Muscle of back (tissue), 3 donors: ENCODE measurements at regions not wholly inside any gene's neighbourhood (a gene's known extent, or its start where the extent isn't known, plus 50 kb on each side); places are given as distances from the start of the nearest gene placed in this dataset.
"Not testable (repeated sequence)": the region's sequence is repeated elsewhere in the genome, so short reads cannot be mapped to it uniquely, and the experiment has no call there.

Experiments used
- DNase-seq, 3 donors: peaks; one replicate each; pipeline versions ENCODE4 v3.0.0 to v3.0.0-alpha.2; 2013

DNA sequence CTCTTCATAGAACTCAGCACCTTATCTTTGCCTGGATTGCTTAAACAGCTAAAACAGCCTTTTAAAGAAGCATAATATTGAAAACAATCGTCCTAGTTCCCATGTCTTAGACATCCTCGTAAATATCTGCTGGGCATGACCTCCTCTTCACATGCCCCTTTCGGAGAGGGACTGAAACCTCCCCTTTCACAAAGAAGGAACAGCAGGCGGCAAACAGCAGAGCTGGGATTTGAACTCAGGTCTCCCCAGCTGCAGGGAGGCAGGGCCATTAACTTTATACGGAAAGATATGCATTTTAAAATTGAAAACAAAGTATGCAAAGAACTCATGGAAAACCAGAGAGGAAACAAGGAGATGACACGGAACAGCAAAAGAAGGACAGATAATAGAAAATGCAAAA lies 249.9 kb downstream of the FOXL1 start:
- no peak for DNase-seq

DNA sequence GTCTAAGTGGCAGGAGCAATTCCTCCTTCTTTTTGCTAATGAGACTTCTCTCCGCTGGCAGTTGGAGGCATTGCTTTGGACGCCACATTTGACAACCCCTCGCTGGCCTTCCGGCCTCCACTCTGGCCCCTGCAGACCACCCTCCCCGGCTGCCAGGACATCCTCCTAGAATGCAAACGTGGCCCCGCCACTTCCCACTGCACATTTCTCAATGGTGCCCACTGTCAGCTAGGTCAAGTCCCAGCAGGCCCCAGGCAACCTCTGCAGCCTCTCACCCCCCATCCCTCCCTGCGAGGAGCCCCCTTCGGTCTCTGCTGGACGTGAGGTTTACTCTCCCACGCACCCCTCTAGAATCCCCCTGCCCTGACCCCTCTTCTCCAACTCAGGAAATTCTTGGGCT lies 250.3 kb downstream of the FOXL1 start:
- DNase-seq = no peak

DNA sequence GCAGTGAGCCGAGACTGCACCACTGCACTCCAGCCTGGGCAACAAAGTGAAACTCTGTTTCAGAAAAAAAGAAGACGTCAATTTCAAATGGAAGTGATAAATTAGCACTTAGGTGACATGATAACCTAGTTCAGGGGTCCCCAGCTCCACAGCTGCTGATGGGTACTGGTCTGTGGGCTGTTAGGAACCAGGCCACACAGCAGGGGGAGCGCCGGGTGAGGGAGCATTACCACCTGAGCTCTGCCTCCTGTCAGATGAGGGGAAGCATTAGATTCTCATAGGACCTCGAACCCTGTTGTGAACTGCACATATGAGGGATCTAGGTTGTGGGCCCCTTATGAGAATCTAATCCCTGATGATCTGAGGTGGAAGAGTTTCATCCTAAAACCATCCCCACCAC lies 253.0 kb downstream of the FOXL1 start:
- DNase-seq = no peak

DNA sequence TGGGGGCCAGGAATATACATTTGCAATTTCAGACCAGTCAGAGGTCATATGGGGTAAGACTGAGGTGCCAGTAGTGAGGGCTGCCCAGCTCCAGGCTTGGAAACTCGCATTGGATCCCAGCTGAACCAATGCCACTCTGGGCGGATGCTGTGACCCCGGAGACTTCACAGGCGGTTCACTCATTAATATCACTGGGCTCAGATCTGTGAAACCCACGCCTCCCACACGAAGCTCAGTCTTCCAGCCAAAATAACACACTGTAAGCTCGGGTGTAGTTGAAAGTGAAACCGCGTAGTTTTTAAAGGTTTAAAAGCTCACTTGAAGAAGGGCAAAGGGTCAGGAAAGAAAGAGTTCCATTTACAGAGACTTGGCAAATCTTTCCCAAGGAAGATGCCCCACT lies 254.8 kb downstream of the FOXL1 start:
- no peak for DNase-seq

DNA sequence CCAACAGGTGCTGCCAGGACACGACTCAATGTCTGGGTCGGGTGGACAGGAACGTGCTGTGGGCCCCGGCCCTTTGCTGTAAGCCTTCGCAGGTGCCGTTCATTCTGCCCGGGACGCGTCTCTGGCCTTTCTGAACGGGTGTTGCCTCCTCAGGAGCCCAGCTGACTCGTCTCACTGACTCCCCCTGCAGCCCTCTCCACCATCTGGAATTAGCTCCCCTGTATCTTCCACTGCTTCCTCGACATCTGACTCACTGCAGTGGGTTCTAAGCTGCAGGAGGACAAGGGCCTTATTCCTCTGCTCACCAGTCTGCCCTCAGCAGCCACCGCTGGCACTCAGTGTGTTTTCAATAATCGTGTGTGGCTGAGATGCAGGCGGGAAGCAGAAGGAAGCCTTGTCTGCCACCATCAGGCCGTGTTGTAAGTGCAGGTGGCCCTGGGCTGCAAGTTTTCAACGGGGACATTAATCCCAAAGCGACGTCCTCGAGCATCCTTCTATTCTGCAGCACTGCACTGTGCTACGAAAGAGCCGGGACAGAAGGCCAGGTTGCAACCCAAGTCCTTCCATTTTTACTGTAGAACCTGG lies 256.2 kb downstream of the FOXL1 start:
- DNase-seq = no peak

DNA sequence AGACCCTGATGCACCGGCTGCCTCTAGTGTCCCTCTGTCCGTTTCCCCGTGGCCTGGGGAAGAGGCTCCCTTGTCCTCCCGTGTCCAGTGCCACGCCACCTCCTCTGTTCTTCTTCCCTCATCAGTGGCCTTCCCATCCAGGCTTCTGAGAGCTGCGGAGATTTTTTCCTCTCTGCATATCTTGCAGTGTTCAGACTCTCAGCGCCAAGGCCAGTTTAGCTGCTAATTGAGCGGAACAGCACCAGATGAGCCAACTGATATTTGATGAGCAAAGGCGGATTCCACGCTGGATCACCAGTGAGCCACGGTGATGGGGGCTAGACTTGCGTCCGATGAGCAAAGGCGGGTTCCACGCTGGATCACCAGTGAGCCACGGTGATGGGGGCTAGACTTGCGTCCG lies 257.6 kb downstream of the FOXL1 start:
- no peak for DNase-seq

DNA sequence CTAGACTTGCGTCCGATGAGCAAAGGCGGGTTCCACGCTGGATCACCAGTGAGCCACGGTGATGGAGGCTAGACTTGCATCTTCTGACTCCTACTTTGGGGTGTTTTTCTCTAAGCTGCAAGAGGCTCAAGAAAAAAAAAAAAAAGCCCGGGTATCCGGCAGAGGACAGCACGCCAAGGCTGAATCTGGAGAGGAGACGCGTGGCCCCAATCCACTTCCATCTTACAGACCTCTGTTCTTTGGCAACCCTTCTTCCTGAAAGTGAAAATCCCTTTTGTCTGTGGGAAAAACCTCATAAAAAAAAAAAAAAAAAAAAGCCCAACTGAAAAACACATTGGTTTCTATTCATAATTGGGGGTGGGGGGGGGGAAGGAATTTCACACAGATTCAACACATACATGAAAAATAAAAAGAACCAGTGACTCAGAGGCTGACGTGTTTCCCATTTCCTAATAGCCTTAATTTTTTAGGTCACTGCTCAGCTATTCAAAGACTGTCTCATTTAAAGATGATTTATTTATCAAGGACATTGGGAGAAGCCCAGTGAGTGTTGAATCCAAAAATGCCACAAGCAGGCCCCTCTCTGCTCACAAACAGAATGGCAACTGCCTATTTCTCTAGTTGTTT lies 258.3 kb downstream of the FOXL1 start:
- DNase-seq = peak in 1 of 3 donors; percentile 91

DNA sequence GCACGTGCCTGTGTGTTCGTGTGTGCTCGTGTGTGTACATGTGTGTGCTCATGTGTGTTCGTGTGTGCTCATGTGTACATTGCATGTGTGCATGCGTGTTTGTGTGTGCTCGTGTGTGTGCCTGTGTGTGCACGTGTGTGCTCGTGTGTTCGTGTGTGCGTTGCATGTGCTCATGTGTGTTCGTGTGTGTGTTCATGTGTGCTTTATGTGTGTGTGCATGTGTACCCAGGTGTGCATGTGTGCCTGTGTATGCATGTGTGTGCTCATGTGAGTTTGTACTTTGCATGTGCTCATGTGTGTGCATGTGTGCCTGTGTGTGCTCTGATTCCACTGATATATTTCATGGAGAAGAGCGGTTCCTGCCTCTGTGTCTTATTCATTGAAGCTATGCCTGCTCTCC lies 265.5 kb downstream of the FOXL1 start:
- DNase-seq = no peak

DNA sequence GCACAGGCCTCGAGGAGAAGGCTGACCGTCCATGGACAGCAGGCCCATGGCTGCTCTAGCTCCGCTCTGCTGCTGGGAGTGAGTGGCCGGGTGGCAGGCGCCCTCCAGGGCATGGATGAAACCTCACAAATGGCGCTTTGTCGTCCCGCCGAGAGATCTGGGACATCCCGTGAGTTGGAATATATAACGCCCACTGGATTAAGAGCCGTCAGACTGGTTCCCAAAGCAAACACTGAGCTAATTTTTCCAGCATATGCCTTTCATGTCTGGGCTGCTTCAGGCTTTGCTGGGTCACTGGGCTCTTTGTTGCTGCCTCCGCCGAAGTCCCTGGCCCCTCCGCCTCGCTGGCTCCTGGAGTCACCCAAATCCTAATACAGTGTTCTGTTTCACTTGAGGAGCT lies 266.3 kb downstream of the FOXL1 start:
- no peak for DNase-seq

DNA sequence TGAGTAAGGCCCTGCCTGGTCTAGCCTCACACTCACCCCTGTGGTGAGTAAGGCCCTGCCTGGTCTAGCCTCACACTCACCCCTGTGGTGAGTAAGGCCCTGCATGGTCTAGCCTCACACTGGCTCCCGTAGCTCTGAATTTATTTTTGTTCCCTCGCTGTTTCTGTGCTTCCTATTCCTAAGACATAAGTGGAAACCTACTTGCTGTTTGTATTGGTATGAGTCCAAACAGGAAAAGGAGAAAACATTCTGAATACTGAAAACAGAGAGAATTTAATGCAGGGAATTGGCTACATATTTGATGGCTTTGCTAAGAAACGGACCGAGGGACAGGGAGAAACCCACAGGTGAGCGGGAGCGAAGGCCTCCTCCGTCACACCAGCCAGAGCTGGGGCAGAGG lies 267.8 kb downstream of the FOXL1 start:
- no peak for DNase-seq

DNA sequence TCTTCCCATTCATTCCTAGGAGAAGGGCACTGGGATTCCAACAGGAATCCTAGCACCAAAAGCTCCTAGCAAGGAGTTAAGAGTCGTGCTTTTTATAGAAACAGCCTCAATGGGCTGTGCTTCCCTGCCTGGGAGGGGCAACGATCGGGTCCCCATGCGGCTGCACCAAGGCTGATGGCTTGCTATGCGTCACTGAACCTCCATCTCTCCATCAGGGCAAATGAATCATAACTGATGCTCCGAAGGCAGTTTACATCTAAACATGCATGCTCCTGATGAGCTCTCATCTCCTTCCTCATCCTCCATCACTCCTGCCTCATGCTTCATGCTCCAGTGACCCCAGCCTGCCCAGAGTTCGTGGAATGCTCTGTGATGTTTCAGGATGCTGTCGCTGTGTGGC lies 270.5 kb downstream of the FOXL1 start:
- no peak for DNase-seq

DNA sequence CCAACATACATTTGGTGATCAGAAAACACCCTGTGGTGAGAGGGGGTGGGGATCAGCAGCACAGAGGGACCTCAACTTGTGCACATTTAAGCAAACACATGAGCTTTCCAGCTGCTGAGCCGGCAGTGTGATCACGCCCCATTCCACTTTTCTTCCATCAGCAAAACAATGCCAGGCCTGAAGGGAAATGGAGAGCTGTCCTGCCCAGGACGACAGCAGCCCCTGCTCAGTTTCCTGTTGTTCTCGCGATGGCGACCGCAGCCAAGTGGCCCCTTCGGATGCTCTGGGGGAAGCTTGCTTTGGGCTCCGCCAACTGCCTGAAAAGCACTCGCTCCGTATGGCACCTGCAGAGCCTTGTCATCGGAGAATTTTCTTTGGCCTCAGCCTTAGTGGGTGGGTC lies 272.3 kb downstream of the FOXL1 start:
- DNase-seq = no peak

DNA sequence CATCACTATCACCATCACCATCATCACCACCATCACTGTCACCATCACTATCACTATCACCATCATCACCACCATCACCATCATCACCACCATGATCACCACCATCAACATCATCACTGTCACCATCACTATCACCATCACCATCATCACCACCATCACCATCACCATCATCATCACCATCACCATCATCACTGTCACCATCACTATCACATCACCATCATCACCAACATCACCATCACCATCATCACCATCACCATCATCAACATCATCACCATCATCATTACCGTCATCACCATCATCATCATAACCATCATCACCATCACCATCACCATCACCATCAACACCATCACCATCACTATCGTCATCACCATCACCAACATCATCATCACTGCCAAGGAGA lies 273.8 kb downstream of the FOXL1 start:
- no peak for DNase-seq

DNA sequence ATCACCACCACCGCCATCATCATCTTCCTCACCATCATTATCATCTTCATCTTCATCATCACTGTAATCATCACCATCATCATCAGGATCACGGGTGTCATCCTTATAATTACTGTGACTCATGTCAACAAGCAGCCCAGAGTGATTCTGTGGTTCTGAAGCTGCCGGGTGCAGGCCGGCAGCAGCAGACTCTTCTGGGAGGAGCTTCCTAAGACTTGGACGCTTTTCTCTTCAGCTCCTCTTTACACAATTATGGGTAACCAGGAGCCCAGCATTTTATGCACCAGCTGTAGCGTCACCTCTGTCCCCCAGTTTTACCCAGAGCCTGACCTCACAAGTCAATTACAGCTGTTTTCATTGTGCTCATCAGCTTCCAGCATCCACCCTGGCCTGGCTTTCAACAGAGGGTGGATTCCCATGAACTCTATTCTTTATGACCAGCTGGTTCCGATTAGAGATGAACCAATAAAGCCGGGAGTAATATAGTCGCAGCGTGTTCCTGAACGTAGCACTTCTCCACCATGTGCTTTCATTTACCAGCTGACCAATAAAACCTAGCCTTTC lies 275.8 kb downstream of the FOXL1 start:
- peak; percentile 70 to 87 (median 86) for DNase-seq

DNA sequence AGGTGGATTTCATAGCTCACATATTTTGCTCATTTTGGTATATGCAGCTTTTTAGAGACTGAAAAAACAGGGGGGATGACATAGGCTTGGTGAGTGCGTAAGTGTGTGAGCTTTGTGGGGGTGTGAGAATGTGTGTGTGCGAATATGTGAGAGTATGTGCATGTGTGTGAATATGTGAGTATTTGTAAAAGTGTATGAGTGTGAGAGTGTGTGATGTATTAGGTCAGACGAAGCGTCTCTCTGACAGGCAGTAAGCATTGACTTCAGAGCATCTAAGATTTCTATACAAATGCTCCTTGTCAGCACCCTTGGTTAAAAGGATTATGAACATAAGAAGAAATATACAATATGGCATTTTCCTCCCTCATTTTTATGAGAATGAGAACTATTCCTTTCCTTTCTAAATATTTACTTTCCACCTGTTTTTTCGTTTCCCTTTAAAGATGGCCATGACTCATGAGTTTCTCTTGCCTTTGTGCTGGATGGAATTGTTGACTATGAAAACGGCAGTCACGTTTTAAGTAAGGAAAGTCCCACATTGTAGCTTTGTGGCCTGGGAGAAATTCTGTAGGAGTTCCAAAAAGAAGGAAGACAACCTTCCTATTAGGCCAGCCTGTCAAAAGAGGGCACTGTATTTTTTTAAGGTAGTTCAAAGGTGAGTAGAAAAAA lies 276.4 kb downstream of the FOXL1 start:
- no peak for DNase-seq

DNA sequence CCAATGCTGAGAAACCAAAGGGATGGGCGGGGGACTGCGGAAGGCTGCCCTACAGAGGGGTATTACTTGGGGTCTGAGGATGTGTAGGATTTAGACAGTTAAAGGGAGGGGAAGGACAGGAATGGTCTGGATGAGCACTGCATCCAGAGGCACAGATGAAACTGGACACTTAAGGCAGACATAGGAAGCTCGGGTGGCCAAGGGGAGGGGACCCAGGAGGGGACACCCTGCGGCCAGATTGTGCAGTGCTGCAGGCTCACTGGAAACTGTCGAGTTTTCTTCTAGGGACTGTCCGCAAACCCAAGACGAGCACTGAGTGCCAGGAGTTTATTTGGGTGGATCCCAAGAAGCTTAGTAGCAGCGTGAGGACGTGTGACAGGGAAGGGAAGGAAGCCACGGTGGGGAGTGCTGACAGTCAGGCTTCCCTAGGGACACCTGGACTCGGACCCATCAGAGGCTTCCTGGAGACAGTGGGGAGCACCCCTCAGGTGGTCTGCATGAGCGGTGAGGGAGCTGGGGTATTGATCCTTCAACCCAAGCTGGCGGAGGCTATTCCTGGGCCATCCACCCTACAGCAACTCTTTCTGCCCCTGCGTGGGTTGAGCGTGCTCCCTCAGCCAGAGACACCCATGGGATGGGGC lies 278.7 kb downstream of the FOXL1 start:
- no peak for DNase-seq

DNA sequence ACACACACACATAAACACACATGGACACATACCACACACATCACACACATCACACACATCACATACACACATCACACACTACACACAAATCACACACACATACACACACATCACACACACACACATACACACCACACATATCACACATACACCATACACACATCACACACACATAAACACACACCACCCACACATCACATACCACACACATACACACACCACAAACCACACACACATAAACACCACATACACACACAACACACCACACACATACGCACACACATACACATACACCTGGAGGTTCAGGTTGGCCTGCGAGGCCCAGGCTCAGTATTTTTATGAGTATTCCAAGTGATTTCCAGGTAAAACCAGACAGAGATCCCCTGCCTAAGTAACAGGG lies 279.5 kb downstream of the FOXL1 start:
- DNase-seq = no peak

DNA sequence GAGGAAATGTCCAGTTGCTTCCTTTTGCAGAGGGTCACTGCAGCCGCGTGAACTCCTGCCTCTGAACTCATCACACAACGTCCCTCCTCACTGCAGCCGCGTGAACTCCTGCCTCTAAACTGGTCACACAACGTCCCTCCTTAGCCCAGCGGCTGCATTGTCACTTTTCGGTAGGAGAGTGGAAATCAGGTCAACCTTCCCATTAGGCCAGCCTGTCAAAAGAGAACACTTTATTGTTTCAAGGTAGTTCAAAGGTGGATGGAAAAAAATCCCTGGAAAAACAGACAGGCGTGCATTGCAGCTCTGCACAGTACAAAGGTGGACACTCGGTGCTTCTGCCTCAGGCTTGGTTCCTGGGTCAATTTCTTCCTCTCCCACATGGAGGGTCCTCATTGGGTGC lies 280.2 kb downstream of the FOXL1 start:
- DNase-seq = no peak

DNA sequence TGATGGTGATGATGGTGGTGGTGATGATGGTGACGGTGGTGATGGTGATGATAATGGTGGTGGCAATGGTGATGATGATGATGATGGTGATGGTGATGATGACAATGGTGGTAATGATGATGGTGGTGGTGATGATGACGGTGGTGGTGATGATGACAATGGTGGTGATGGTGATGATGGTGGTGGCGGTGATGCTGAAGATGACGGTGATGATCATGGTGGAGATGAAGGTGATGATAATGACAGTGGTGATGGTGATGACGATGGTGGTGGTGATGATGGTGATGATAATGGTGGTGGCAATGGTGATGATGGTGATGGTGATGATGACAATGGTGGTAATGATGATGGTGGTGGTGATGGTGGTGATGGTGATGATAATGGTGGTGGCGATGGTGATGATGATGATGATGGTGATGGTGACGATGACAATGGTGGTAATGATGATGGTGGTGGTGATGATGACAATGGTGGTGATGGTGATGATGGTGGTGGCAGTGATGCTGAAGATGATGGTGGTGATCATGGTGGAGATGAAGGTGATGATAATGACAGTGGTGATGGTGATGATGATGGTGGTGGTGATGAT lies 283.0 kb downstream of the FOXL1 start:
- DNase-seq = not testable (repeated sequence)

DNA sequence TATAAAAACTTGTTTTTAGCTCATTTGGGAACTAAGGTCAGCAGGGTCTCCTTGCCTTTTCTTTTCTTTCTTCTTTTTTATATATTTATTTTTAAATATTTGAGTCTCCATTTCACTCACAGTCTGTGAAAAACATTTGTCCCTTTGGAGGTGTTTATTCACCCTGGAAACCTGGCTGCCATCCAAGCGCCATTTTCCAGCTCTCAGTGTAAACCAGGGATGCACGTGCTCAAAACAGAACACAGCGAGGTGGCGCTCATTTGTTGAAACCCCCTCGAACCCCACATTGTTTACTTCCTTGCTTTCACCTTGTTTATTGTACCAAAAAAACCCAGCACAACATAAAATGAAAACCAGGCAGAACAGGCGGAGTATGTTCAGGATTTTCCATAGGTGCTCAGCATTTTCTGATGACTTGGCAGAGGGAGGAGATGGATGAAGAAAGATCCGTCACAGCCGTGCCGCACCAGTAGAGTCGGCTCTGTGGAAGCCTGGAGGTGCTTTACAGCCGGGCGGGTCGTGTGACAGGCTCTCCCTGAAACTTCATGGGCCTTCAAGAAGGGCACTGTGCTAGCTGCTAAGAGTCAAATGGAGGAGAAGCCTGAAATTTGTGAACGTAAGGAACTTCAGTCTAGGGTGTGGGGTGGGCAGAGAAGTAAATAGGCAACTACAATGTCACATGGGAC lies 284.4 kb downstream of the FOXL1 start:
- peak in 2 of 3 donors; percentile 54 to 64 for DNase-seq

DNA sequence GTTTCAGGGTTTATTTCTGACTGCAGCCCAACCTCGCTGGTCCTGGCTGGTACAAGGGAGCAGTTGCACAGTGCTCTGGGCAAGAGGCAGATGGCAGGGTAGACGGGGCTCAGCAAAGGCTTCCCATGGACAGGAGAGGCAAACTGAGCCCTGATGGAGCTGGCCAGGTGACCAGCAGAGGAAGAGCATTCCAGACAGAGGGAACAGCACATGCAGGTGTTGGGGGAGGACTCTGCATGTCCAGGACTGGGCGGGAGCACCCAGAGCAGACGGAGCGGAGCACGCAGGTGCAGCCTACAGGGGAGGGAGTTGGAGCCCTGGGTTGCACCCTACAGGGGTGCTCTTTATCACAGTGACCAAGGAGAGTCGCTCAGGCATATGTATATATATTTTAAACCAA lies 285.3 kb downstream of the FOXL1 start:
- DNase-seq = no peak

DNA sequence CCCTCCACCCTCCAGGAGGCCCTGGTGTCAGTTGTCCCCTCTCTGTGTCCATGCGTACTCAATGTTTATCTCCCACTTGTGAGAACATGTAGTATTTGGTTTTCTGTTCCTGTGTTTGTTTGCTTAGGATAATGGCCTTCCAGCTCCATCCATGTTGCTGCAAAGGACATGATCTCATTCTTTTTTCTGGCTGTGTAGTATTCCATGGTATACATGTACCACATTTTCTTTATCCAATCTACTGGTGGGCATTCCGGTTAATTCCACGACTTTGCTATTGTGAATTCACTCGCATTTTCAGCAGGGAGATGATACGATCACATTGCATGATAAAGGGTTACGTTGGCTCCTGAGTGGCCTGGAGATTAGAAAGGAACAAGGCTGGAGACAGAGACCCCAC lies 286.2 kb downstream of the FOXL1 start:
- no peak for DNase-seq
